PC-9 (cell line): ENCODE measurements at regions not wholly inside any gene's neighbourhood (a gene's known extent, or its start where the extent isn't known, plus 50 kb on each side); places are given as distances from the start of the nearest gene placed in this dataset.

Experiments
- EZH2 ChIP-seq: fragments of 200-600 bp; sonication (generic); IDR thresholded peaks from 2 replicates; pipeline ENCODE4 v1.8.0; 2017; ENCODE audit warnings: antibody characterized with exemption, low read depth
- TF ChIP-seq, protein P1 (sequence below): fragments of 200-600 bp; sonication (generic); conservative IDR thresholded peaks from 2 replicates; pipeline ENCODE4 v1.6.1; 2017; ENCODE audit warnings: mixed run types, antibody characterized with exemption, mild to moderate bottlenecking, moderate library complexity

- TF ChIP-seq, protein P1, sequence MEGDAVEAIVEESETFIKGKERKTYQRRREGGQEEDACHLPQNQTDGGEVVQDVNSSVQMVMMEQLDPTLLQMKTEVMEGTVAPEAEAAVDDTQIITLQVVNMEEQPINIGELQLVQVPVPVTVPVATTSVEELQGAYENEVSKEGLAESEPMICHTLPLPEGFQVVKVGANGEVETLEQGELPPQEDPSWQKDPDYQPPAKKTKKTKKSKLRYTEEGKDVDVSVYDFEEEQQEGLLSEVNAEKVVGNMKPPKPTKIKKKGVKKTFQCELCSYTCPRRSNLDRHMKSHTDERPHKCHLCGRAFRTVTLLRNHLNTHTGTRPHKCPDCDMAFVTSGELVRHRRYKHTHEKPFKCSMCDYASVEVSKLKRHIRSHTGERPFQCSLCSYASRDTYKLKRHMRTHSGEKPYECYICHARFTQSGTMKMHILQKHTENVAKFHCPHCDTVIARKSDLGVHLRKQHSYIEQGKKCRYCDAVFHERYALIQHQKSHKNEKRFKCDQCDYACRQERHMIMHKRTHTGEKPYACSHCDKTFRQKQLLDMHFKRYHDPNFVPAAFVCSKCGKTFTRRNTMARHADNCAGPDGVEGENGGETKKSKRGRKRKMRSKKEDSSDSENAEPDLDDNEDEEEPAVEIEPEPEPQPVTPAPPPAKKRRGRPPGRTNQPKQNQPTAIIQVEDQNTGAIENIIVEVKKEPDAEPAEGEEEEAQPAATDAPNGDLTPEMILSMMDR, result no peak
- TF ChIP-seq EZH2, result no peak
Observed at GRCh38 chr1:30179942-30180543, 543.3 kb downstream of the MATN1 start.
